ENCODE measurements at regions not wholly inside any gene's neighbourhood (a gene's known extent, or its start where the extent isn't known, plus 50 kb on each side); places are given as distances from the start of the nearest gene placed in this dataset.

- Histone ChIP-seq H3K4me2 (ENCODE audit: insufficient read depth in 1 of 2, low read depth in 2 of 2, low read length in 2 of 2) (no peak overlapping the region), H4K8ac (ENCODE audit: extremely low read depth, insufficient read depth, low read length) (no peak overlapping the region), H3K23me2 (ENCODE audit: low read depth, low read length) (no peaks in the 10 kb centered on the region), H3K36me3 (ENCODE audit: control insufficient read depth in 2 of 4, insufficient read depth in 4 of 4, low read length in 3 of 4) (no peaks in the 10 kb centered on the region), H3K79me2 (ENCODE audit: control insufficient read depth in 1 of 2, insufficient read depth in 2 of 2, low read length in 2 of 2) (no peaks in the 10 kb centered on the region), H3K9ac (replicated peaks in 1 of 4; ENCODE audit: extremely low read depth in 1 of 4, low read depth in 3 of 4, low read length in 3 of 4) (no peak overlapping the region), H3K4ac (replicated peaks; ENCODE audit: insufficient read length, low read depth, low read length) (no peak overlapping the region), H4K5ac (ENCODE audit: insufficient read length, low read depth, low read length) (no peak overlapping the region), H2BK120ac (replicated peaks; ENCODE audit: low read depth, low read length) (no peak overlapping the region), H2AFZ (ENCODE audit: low read length) (no peak overlapping the region), H2BK15ac (ENCODE audit: low read length) (no peak overlapping the region), H2BK12ac (ENCODE audit: low read depth, low read length) (no peak overlapping the region), H3K56ac (replicated peaks; ENCODE audit: insufficient read length, low read depth, low read length) (no peak overlapping the region), H3K4me1 (replicated peaks in 1 of 4; ENCODE audit: control insufficient read depth in 3 of 4, insufficient read depth in 4 of 4, low read length in 3 of 4) (no peaks in the 10 kb centered on the region), H4K20me1 (replicated peaks in 1 of 2; ENCODE audit: control insufficient read depth in 1 of 2, insufficient read depth in 2 of 2, low read length in 2 of 2) (no peaks in the 10 kb centered on the region), H2AK5ac (ENCODE audit: low read depth, low read length) (no peak overlapping the region), H4K91ac (replicated peaks; ENCODE audit: insufficient read length, low read length) (no peak overlapping the region), H3K79me1 (ENCODE audit: low read depth, low read length) (no peaks in the 10 kb centered on the region), H3K23ac (ENCODE audit: insufficient read length) (no peak overlapping the region), H3K9me3 (ENCODE audit: insufficient read depth in 2 of 2, low read depth in 1 of 2, low read length in 1 of 2) (peaks cover 3 to 9% of the 10 kb centered on the region in 2 experiments; a peak in 3 of 4 replicates), H3K4me3 (ENCODE audit: extremely low read depth in 1 of 4, insufficient read depth in 2 of 4, low read depth in 3 of 4, low read length in 4 of 4) (no peak overlapping the region), H3K18ac (ENCODE audit: extremely low read depth, low read length) (no peak overlapping the region), H2BK20ac (ENCODE audit: low read length) (no peak overlapping the region), H3K27ac (ENCODE audit: low read depth, low read length) (no peak overlapping the region), H3K14ac (ENCODE audit: insufficient read length) (no peak overlapping the region), H2BK5ac (ENCODE audit: low read depth, low read length) (no peak overlapping the region), H3K27me3 (replicated peaks in 1 of 4; ENCODE audit: control insufficient read depth in 3 of 4, extremely low read depth in 1 of 4, insufficient read depth in 3 of 4, low read length in 3 of 4) (no peaks in the 10 kb centered on the region)
- POLR2A ChIA-PET (ENCODE audit: partially characterized antibody), result no interaction called here
- CTCF ChIA-PET (ENCODE audit: partially characterized antibody), result interaction anchor here (0.5 to 1.7 kb wide), 2 partner anchors 14 to 370 kb away, joined by 4 to 5 read pairs; no protein-coding TSS in a partner anchor
- 96% methylated on average over 1 of the region's 1 CpG; no CpG with 5 or more reads in 1 of the 2 experiments for WGBS, 2 experiments (ENCODE audit: extremely low coverage in 1 of 2, insufficient coverage in 1 of 2, insufficient read length in 1 of 2, insufficient replicate concordance in 2 of 2, low coverage in 1 of 2, low lambda C conversion rate in 2 of 2, missing lambda C conversion rate in 1 of 2)
- FAIRE-seq (no peak), DNase-seq (ENCODE audit: low read depth in 1 of 2, low spot score in 2 of 2) (no peak)
- TF ChIP-seq PHF8 (conservative IDR thresholded peaks at IDR 0.05; ENCODE audit: low read depth, low read length) (no peak), HDAC2 (IDR thresholded peaks at IDR 0.05; ENCODE audit: borderline replicate concordance in 1 of 2, low read depth in 2 of 2, low read length in 2 of 2) (no peak), KDM1A (IDR thresholded peaks at IDR 0.05; ENCODE audit: borderline replicate concordance, low read length) (no peak), BRCA1 (IDR thresholded peaks at IDR 0.05; ENCODE audit: low read depth, low read length) (no peak), EZH2 (IDR thresholded peaks at IDR 0.05; ENCODE audit: low read depth, low read length, severe bottlenecking) (no peak), ATF2 (IDR thresholded peaks at IDR 0.05; ENCODE audit: low read length) (no peak)
Measured at GRCh38 chr4:160161026-160161425, 1058.1 kb downstream of the RAPGEF2 start.

Data from H1 (cell line).